Amygdala (tissue), 56 donors: ENCODE measurements at regions not wholly inside any gene's neighbourhood (a gene's known extent, or its start where the extent isn't known, plus 50 kb on each side); places are given as distances from the start of the nearest gene placed in this dataset.
A peak's percentile ranks its signal among the peaks of the same experiment; 100 is the strongest.

Experiments
- DNase-seq, 56 donors: peaks; one replicate each; lab custom pipeline; 2025; lab: John Stamatoyannopoulos, UW

DNA sequence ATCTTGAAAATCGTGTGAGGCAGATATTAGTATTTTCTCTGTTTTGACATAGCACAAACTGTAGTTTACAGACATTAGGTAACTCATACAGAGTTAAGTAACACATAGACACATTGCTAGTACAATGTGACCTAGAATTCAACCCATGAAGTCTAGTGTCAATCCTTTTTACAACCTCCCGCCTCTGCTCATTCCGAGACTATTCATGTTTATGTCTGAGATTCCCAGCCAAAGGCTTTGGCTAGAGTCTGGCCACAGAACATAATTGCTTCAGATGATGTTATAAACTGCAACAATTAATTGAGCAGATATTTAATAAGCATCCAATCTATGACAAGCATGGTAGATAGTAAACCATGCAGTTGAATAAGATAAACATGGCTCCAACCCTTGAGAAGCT is 841.0 kb downstream of the STIM2 start:
- no peak for DNase-seq

DNA sequence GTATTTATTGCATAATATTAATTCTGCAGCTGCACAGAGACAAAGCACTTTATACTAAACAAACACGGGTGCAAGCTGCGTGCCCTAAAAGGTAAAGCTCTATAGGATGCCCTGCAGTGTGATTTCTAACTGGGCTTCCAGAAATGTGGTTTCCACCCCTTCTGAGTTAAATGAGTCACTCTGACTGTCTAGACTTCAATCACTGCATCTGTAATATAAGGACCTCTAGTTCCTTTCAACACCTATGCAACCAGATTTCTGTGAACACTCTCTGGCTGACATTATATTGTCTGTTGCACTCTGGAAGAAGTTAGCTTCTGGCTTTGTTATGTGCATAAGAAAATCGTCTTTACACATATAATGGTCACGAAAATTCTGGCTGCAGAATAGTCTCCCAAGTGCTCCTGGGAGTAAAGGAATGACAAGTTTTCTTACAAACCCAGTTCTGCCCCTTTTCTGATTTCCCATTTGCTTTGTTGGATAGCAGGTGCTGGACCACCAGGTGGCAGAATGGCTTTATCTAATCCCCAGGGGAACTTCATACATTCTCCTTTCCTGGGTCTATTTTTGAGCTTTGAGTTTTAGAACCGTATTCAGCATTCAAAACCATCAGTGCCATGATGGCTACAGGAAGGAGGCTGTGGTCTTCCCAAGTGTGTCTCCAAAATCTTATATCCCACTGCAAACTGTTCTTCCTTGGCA is 842.2 kb downstream of the STIM2 start:
- peak in 9 of 56 donors; percentile 1 to 63 (median 10) for DNase-seq

DNA sequence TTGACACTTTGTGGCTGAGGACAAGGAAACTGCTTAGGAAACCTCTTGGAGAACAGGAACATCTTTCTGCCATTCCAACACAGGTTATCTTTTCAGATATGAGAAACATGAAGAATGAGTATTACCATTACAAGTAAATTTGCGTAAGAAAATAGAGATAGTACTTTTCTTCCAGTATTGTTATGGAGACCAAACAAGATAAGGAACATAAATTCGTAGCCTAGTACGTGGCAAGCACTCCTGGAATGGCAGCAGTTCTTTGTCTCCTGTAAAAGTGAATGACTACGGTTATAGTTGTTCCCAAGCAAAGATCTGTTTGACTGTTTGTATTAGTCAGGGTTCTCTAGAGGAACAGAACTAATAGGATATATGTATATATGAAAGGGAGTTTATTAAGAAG is 843.1 kb downstream of the STIM2 start:
- DNase-seq: no peak

DNA sequence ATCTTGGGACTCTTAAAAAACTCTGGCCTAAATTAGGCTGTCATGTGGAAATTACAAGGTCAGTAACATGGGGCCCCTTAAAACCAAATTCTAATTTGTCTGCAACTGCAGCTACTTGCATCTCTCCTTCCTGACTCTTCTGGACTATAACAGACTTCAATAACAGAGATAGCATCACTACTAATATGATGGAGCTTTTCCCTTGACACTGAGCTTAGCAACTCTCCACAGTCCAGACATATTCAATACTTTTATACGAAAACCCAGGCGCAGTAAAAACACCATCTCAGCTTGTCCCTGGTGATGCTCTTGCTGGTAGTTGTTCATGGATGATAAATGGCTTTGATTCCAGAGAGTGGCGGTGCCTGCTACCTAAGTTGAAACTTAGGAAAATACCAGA is 850.4 kb downstream of the STIM2 start:
- no peak for DNase-seq

DNA sequence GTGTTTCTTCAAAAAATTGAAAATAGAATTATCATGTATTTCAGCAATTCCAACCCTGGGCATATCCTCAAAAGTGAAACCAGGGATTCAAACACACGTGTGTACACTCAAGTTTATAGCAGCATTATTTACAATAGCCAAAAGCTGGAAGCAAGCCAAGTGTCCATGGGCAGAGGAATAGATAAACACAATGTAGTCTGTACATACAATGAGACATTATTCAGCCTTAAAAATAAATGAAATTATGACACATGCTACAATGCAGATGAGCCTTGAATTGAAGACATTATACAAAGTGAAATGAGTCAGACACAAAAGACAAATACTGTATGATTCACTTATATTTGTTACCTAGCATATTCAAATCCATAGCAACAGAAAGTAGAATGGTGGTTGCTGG is 853.4 kb downstream of the STIM2 start:
- DNase-seq: no peak

DNA sequence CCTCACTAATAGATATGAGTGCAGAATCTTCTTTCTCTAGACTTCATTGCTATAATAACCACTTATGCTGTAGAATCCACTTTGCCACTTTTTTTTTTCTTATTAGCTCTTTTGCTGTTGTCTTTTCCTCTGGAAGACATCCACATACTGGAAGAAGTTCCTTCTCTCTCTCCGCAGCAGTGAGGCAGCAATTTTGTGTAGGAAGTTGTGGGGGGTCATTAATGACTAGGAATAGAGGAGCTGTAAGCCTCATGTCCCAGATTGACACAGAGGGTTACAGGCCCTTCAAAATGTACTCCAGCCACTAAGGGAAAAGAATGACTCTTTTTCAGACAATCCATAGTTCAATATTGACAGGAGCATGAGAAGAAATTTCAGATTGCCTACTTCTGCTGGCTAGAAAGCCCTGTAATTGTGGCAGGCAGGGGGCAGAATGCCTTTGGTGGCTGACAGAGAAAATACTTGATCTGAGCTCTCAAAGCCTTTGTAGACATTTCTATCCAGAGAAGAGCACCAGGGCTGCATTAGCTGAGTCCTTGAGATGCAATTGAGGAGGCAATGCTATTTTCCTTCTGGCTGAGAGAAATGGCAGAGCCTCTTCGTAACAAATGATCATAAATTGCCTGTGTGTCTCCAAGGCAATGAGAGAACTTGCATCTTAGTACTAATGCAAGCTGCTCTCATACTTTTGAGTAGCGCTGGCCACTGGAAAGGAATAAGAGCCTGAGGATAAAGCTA is 856.2 kb downstream of the STIM2 start:
- DNase-seq: peak in 3 of 56 donors; percentile 3 to 16 (median 12)

DNA sequence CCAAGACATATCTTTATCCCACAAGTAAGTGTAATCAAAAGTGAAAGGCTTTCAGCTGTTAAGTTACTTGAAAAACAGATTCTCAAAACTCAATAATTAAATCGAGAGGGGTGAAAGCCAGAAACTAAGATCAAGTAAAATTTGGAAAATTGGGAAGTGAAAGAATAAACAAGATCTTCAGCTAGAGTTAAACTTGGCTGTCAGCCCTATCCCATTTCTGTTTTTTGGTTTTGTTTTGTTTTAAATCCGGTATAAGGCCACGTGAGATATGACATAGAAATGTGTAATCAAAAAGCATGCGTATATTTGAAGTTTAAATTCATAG is 856.8 kb downstream of the STIM2 start:
- DNase-seq: no peak

DNA sequence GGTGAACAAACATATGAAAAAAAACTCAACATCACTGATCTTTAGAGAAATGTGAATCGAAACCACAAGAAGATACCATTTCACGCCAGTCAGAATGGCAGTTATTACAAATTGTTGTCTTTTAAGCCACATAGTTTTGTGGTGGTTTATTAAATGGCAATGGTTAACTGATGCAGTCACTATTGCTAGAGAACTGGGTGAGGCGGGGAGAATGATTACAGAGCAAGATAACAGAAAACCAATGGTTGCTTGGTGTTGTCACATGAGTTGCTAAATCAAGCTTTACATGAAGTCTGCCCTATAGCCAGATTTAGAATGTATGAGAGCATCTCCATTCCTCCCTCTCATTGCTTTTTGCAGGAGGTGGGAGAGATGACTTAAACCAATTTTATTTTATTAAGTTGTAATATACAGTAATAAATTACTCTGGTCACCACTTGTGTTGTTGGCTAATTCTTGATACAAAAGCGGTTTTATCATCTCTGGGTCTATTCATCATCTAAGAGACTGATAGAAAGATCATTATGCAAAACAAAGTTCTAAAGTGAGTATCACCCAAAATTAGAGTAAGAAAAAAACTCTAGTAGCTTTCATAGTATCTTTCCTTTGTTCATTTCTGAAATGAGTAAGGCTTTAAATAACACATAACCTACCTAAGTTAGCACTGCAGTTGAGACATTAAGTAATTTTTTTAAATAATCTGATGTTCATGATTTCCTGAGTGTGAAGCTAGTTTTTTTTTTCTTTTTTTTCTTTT is 859.5 kb downstream of the STIM2 start:
- no peak for DNase-seq

DNA sequence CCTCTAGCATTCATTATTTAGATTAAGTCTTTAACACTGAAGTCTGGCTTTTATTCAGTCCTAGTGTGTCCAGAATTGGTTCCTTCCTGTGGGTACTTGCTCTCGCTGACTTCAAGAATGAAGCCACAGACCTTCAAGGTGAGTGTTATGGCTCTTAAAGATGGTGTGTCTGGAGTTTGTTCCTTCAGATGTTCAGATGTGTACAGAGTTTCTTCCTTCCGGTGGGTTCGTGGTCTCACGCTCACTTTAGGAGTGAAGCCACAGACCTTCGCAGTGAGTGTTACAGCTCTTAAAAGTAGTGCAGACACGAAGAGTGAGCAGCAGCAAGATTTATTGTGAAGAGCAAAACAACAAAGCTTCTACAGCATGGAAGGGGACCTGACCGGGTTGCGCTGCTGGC is 860.6 kb downstream of the STIM2 start:
- no peak for DNase-seq

DNA sequence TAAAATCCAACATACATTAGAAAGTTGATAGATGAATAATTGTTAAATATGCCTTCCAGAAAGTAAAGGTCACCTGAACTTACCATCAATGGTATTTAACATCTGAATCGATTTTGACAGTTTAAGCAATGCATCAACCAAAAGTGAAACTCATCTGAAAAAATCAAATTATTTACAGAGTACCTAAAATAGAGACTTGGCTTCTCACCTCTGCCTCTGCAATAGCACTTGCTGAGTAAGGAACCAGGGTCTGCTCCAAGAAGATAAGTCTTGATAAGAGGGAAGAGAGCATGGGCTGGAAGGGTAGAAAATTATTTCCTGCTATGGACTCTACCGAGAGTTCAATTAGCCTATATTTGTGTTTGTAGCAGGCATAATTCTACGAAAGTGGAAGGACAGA is 868.3 kb downstream of the STIM2 start:
- no peak for DNase-seq

DNA sequence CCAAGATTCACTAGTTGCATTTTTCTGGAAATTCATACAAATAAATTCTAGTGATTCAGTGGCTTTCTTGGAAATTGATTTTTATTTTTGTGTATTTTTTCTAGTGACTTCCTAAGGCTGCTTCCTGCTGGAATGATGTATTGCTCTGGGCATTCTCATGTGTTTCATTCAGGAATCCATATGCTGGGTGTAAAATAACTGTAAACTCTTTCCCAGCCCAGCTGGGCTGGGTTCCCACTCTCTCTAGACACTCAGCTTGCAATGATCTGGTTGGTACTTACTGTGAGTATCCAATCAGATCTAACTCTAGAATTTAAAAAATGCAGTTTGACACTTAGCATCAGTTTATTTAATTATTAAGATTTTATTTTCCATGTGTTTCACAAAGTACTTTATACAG is 882.2 kb downstream of the STIM2 start:
- DNase-seq: no peak

DNA sequence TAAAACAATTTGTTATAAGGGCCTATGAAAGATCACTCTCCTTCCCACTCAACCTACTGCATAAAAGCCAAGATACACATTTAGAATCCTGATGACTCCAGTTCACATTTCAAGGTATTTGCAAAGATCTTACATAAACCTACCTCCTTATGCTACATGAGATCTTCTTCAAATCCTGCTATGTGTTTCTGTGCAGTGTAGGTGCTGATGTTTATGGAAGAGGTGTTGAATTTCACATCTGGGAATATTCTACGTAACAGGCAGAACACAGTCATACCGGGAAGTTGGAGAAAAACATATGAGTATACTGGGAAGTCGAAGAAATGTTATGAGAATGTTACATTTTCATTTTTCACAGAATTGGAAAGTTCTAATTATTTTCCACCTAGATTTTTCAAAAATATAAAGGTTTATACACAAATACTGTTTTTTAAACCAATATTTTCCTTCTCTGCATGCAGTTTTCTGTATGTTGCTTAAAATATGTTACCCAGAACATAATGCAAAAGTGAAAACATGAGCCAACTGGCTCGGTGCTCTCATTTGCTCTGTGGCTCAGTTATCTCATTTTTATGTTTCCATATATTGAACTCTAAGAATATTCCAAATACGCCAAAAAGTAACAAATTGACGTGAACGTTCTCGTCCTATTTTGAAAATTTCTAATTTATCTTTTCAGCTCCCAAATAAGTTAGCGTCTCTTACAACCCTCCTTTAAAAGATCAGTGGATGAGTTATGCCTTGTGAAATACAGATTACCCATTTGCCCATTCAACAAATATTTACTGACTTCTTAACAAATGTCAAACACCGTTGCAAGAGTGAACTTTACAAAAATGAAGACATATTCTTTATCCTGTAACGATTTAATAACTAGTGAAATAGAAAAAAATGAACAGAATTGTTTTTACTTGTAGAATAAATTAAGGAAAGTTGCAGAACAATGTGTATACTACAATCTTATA is 899.3 kb downstream of the STIM2 start:
- DNase-seq: no peak

DNA sequence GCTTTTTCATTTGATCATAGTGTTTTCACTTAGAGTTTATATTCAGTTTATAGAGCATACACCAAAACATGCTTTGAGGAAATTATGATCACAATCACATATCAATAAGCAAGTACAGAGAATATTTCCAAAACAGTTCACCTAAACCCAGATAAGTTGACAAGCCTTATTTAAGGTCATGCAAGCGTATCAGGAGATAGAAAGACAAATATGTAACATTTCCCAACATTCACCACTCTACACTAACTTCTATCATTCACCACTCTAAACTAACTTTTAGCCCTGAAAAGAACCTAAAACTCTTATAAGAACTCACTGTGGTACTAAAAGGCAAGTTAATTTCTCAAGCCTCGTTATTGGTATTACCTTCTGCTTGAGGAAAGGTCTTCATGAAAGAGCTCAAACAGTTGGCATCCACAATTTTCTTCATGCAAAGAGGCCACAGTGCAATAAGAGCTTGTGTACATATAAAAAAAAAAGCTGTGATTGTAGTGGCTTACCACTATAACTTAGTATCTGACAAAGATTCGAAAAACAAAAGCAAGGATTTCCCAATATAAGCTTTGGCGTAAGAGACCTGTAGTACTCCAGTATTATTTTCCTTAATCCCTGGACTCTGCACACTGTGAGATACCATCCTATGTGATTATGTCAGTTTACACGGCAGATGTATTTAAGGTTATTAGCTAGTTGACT is 903.3 kb downstream of the STIM2 start:
- no peak for DNase-seq

DNA sequence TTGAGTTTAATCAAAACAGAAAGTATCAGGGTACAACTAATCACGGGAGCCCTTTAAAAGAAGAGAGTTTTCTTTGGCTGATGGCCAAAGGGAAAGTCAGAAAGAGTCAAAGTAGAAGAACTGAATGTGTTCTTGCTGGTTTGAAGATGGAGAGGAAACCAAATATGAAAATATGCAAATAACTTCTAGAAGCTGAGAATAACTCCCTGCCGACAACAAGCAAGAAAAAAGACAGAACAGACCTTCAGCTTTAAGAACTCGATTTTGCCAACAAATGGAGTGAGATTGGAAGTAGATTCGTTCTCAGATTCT is 903.8 kb downstream of the STIM2 start:
- DNase-seq: no peak

DNA sequence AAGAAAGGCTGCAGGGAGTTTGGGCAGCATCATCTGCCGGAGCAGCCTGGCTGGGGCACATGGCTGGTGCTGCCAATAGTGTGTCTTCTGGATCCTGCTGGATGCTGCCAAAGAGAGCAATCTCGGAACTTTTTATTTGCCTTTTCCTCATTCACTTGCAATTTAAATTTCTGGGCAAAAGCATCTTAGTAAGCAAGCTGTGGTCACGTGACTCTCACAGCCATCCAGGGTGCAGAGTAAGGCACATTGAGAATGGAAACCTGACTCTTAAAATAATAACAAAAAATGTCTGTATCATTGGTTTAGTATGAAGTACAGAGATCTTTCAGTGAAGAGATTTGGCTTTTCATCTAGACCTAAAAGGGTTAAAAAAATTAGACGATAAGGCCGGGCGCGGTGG is 910.3 kb downstream of the STIM2 start:
- peak in 1 of 56 donors; percentile 1 for DNase-seq

DNA sequence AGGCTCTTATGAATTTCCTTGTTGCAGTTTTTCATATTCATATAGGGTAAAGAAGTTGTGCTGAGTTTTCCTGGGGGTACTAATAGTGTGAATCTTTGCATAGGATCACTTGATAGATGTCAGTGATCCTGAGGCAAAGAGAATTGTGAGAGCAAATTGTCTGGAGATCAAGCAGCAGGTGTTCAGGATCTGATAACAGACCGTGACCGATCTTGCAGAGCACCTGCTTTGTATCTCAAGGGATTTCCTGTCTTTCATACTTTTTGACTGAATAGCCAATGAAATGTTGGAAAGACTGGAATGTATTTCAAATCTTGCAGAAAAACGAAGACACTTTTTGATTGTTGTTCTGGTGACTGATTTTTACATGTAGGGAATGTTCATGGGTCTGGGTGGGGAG is 914.5 kb downstream of the STIM2 start:
- no peak for DNase-seq

DNA sequence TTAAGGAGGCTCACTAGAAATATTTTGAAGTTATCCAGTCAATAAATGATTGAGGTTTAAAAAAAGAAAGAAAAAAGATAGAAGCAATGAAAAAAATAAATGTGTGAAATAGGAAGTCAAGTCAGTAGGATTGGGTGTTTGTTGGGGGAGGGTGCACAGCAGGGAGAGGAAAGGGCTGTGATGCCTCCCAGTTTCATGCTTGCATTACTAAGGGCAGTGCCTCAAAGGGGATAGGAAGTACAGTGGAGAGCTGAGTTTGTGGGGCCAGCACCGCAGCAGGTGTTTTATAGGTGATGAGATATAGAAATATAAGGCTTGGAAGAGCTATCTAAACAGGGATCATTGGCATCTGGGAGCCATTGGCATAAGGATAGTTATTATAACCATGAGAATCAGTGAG is 919.2 kb downstream of the STIM2 start:
- DNase-seq: no peak

DNA sequence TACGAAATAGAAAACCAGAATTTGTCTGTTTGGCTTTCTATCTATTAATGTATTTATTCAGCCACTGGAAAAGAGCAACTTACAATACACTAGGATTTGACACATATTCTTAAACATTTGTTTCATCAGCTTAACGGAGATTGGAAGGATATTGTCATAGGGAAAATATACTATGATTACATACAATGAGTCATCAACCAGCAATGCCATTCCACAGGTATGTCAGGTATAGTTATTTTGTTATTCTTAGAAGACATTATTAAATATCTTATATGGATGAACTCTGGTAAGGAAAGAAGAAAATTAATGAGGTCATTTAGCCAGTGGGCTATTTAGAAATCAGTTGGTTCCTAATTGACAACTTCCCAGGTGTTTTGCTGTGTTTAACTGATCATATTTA is 926.6 kb downstream of the STIM2 start:
- no peak for DNase-seq

DNA sequence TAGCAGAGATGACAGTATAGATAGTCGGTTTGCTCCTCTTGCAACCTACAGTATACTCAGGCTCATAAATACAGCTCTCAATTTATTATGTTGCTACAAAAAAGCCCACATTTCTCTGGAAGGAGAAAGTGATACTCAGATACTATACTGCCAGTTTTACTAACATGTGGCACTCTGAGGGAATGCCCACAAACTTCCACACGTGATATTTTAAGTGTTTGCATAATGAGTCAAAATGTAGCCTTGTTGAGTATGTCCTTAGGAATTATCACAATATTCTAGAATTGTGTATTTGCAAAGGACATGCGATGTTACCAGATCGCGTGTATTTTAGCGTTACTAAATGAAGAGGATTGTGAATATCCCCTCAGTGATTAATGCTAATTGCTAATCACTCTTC is 929.1 kb downstream of the STIM2 start:
- DNase-seq: no peak

DNA sequence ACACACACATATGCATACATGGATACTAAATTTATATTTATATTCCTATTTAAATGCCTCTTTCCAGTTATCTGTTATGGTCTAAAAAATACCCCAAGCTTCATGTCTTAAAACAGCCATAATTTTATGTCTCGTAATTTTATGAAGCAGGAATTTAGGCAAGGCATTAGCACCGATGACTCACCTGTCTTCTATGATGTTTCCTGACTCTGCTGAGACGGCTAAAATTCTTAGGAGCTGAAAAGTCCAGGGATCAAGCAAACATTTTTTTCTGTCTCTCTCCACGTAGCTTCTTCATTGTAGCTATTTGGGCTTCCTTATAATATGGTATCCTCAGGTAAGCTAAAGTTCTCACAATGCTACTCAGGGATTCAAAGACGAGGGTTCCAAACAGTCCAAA is 930.3 kb downstream of the STIM2 start:
- no peak for DNase-seq
